NCI-H82 (cell line): ENCODE measurements at regions not wholly inside any gene's neighbourhood (a gene's known extent, or its start where the extent isn't known, plus 50 kb on each side); places are given as distances from the start of the nearest gene placed in this dataset.

ENCODE experiments used
- DNase-seq: peaks from one replicate; lab custom pipeline; 2025; lab: John Stamatoyannopoulos, UW

DNA sequence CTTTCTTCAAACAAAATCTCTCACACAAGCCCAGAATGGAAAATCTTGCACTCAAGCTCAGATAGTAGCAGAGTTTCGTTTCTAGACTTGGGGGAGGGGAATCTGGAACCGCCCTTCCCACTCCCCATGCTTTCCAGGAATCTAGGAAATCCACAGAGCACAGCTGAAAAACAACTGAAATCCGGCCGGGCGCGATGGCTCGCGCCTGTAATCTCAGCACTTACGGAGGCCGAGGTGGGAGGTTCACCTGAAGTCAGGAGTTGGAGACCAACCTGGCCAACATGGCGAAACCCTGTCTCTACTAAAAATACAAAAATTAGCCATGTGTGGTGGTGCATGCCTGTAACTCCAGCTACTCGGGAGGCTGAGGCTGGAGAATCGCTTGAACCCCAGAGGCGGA is 127.3 kb upstream of the SLC34A2 start:
- no peak for DNase-seq

DNA sequence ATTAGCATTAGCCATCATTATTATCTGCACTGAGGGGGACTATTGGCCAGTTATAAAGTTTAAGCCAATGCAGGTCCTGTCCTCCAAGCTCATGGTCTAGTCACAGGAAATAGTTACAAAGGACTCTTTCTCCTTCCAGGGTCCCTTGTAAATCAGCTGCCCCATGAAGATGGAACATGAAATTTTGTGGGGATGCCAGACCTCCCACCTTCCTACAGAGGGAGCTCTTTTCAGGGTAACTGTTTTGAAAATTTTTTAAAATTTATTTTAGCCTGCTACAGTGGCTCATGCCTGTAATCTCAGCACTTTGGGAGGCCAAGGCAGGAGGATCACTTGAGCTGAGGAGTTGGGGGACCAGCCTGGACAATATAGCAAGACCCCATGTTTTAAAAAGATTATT is 124.4 kb upstream of the SLC34A2 start:
- DNase-seq: no peak

GRCh38 chr4:25532591-25532990 is 123.1 kb upstream of the SLC34A2 start:
- DNase-seq: no peak

GRCh38 chr4:25533256-25533655 is 122.4 kb upstream of the SLC34A2 start:
- DNase-seq: no peak

DNA sequence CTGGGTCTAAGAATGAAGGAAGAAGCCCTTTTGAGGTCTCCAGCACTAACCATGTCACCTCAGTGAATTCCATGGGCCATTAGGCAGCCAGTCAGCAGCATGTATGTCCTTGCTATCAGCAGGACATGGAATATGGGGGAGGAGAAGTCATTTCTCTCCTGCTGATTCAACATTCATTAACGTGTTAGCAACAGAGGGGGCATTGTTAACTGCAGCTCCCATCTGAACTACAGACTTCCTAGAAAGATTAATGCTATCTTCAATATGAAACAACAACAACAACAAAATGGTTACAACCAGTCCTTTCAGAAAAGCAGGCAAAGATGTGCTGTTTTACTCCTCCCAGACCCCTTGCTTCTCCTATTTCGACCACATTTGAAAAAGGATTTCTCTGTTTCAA is 120.4 kb upstream of the SLC34A2 start:
- DNase-seq: no peak

DNA sequence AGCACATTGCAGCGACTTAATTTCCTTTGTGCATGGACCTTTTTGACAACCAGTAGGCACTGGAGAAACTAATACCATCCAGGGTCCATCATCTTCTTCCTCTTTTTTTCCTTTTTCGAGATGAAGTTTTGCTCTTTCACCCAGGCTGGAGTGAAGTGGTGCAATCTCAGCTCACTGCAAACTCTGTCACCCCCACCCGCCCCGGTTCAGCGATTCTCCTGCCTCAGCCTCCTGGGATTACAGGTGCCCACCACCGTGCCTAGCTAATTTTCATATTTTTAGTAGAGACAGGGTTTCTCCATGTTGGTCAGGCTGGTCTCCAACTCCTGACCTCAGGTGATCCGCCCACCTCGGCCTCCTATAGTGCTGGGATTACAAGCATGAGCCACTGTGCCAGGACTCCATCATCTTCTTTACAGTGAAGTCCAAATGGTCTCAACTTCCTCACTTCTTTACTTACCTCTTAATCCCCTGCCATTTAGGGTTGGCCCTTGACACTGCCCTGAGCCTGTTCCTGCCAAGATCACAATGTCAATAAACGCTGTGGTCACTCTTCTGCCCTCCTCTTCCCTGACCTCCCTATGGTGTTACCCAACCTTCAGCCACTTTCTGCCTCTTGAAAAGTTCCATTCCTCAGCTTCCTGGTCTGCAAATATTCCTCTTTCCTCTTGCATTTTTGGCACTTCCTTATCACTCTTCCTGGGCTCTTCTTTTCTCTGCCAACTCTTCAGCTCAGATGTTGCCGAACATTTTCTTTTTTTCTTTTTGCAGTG is 119.8 kb upstream of the SLC34A2 start:
- no peak for DNase-seq

DNA sequence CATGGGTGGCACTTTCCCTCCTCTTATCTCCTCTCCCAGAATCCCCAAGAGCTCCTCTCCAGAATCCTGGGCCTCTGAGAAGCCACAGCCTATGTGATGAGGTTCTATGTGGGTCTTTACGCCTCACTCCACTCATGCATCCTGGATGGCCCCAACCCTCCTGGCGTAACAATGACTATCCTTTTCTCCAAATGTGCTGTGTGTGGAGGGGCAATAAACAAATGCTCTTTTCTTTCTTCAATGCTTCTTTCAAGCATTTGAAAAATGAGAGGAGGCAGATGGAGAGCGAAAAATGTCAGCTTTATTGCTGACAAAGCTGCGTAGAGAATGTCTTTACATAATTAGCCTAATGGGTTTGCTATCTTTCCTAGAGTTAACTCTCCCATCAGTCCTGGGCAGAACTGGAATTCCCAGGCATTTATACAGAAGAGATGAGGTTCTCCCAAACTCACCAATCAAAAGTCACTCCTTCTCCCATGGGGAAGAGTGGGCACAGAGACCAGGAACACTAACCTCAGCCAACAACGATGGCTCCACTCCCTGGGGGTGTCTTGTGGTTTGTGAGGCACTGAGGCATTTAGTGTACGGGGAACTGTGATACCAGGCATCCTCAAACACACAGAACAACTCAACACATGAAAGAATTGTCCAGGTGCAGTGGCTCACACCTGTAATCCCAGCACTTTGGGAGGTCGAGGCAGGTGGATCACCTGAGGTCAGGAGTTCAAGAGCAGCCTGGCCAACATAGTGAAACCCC is 118.9 kb upstream of the SLC34A2 start:
- no peak for DNase-seq

- DNase-seq: no peak
Observed at GRCh38 chr4:25538430-25538829, 117.2 kb upstream of the SLC34A2 start.

GRCh38 chr4:25539241-25539640 is 116.4 kb upstream of the SLC34A2 start:
- DNase-seq: no peak

DNA sequence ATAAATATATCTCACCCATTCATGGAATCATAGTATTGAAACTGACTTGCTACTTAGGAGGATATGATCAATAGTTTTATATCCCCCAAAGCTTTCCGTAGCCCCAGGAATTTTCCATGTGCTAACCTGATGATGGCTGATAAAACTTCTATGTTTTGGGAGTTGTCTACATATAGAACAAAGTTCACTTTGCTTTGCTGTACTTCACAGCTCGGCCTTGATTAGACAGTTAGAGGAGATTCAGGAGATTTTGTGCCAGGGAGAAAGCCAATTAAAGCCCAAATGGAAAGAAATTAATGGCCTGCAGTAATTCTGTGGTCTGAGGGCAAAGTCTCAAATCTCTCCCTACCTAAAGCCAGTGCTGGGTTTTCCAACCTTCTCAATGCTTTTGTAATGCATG is 114.9 kb upstream of the SLC34A2 start:
- no peak for DNase-seq

GRCh38 chr4:25547343-25547742 is 108.3 kb upstream of the SLC34A2 start:
- DNase-seq: no peak

GRCh38 chr4:25549413-25549812 is 106.2 kb upstream of the SLC34A2 start:
- no peak for DNase-seq

DNA sequence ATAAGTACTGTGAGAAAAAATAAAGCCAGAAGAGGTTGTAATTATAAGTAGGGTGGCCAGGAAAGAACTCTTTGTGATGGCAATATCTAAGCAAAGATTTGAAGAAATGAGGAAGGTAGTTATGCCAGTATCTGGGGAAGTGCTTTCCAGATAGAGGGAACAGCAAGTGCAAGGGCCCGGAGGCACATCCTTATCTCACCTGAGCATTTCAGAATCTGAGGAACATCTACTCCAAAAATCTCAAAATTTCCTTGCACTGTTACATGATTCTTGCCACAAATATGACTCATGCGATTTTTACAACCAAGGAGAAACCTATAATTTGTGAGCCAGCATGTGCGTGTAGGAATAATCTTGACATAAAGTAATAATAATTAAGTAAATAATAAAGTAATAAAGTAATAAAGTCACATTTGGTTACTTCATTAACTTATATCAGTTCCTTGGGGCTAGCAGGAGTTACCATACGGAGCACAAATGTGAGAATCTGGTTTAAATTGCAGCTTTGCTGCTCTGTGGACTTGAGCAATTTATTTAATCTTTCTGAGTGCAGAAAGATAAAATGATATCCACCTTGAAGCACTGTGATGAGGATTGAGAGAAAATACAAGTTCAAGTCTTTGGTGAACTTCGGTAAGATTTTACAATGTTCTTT is 105.1 kb upstream of the SLC34A2 start:
- DNase-seq: no peak

DNA sequence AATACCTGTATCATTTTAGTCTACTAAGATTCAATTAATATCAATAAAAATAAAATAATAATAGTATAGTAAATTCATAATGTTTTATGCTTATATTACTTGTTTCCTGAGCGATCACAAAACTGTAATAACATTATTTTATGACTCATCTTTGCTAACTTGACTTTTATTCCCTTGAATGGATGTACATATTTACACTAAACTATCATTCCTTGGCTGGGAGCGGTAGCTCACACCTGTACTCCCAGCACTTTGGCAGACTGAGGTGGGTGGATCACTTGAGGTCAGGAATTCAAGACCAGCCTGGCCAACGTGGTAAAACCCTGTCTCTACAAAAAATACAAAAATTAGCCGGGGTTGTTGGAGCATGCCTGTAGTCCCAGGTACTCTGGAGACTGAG is 104.0 kb upstream of the SLC34A2 start:
- DNase-seq: no peak

GRCh38 chr4:25552580-25553271 is 102.9 kb upstream of the SLC34A2 start:
- no peak for DNase-seq

DNA sequence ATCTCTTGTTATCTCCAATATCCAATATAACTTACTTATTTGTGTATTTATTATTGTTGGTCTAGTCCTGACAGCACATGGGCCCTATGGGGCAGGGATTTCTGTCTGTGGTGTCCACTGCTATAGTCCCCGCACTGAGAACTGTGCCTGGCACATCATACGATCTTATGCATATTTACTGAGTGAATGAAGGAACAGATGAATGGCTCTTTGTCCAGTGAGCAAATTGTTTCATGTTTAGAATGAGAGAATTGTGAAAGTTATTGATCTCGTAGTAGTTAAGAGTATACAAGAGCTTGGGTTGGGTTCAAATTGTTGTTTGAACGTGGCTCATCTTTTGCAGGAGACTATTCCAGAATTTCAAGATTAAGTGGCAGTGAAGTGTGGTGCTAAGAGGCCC is 96.1 kb upstream of the SLC34A2 start:
- DNase-seq: no peak

- no peak for DNase-seq
Observed at GRCh38 chr4:25560605-25561004, 95.0 kb upstream of the SLC34A2 start.

DNA sequence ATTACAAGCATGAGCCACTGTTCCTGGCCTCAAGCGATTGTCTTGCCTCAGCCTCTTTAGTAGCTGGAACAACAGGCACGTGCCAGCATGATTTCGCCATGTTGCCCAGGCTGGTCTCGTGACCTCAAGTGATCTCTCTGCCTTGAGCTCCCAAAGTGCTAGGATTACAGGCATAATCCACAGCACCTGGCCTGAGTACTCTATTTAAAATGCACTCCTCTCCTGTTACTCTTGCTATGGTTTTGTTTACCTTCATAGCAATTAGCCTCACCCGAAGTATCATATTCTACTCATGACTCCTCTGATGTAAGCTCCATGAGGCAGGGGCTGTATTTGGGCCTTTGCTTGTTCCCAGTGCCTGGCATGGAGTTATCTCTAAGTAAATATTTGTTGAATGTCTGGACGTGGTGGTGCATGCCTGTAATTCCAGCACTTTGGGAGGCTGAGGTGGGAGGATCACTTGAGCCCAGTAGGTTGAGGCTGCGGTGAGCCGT is 92.5 kb upstream of the SLC34A2 start:
- DNase-seq: peak; percentile 13

GRCh38 chr4:25564836-25565235 is 90.8 kb upstream of the SLC34A2 start:
- no peak for DNase-seq

- DNase-seq: no peak
Observed at GRCh38 chr4:25567253-25567652, 88.4 kb upstream of the SLC34A2 start.

DNA sequence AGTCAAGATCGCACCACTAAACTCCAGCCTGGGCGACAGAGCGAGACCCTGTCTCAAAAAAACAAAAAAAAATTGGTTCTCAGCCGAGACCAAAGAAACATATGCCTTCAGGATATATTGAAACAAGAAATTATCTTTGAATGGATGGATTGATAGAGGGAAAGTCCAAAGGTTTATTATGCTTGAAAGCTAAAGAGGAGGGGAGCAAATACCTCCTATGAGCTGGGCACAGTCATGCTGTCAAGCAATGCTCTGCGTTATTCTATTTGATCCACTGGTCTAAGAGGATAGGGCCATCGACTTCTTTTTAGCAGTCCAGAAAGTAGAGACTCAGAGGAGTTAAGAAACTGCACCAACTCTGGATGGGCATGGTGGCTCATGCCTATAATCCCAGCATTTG is 85.9 kb upstream of the SLC34A2 start:
- DNase-seq: no peak

DNA sequence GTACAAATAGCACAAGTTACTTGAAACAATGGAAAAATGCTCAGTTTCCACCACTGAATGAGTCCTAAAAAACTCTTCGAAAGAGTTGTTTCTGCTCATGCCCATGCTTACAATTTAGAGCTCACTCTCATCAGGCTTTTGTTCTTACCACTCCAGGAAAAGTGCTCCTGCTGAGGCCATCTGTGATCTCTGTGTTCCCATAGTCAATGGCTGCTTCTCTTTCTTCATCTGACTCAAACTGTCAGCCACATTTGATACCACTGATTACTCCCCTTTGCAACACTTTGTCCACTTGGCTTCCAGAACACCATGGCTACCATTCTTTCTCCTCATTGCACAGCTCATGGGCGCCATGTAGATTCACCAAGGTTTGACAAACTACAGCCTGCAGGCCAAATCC is 80.0 kb upstream of the SLC34A2 start:
- no peak for DNase-seq
